HG03095 (cell line): ENCODE measurements at regions not wholly inside any gene's neighbourhood (a gene's known extent, or its start where the extent isn't known, plus 50 kb on each side); places are given as distances from the start of the nearest gene placed in this dataset.
"Not testable (repeated sequence)": the region's sequence is repeated elsewhere in the genome, so short reads cannot be mapped to it uniquely, and the experiment has no call there.

ENCODE experiments used
- ATAC-seq: cut with Tn5 transposase; IDR thresholded peaks from one replicate; pipeline ENCODE4 v1.9.1; 2021; ENCODE audit warnings: moderate library complexity; ENCODE audit not compliant: unreplicated experiment

DNA sequence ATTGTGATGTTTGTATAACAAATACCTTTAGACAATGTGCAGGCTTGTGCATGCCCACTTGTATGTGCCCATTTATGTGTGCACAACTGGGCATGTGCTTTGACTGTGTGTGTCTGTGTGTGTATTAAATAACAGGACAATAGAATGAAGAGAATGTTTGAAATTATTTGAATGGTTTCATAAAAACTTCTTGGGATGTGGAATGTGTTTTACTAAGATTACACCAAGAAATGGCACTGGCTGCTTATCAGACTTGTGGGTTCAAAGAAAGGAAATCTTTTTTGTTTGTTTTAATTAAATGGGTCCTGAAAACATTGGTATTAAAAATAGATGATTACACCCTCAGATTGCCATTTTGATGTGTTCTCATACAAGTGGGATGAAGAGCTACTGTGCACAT, 191.6 kb upstream of the CCN2 start:
- ATAC-seq: no peak

DNA sequence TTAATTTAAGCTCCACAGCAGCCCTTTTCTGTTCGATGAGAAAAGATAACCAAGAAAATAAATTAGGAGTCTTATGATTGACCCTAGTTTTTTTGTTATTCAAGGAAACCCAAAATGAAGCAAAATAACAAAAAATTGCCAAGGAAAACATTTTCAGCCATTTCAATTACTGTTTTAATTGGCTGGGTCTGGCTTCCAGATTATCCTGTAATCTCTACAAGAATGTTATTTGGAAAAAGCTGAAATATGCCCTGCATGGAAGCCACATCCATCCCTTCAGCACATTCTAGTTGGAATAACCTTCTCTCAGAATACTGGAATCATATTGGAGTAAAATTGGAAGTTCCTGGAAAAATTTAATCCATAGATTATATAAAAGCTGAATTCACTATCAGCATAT, 191.1 kb upstream of the CCN2 start:
- no peak for ATAC-seq

DNA sequence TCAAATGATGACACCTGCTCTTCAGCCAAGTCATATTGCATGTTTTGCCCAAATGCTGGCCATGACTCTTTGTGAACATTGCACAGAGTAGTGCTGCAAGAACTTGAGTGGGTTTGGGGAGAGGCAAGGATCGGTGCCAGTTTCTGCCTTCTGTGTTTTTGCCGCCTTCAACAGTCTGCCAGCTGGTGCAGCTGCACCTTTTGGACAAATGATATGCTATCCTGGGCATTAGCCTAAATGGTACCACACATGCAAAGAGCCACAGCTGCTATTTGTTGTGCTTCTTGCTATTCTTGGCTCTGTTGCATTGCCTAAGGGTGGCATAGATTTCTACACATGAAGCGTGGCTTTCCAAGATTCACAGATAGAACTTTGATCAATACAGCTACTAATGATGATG, 189.0 kb upstream of the CCN2 start:
- ATAC-seq: no peak

DNA sequence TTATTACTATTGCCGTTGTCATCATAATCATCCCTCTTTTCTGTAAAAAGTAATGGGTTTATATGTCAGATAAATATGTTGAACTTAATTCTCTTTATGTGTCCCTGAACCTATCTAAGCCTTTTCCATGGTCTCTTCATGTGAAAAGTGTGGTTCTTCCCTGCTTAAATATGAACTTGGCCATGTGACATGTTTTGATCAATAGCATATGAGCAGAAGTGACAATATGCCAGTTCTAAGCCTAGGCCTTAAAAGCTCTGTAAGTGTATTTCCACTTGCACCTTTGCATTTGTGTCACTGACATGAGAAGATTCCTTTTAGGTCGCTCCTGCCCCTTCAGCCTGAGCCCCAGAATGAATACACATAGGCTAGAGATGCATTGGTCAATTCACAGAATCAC, 188.4 kb upstream of the CCN2 start:
- ATAC-seq: no peak

DNA sequence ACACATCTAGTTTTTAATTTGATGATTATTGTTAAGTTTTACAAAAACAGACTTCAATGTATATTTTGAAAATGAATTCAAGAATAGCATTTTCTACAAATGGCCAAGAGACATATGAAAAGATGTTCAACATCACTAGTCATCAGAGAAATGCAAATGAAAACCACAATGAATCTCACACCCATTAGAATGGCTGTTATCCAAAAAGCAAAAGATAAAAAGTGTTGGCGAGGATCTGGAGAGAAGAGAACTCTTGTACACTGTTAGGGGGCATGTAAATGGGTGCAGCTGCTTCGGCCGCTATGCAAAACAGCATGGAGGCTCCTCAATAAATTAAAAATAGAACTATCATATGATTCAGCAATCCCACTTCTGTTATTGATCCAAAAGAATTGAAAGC, 185.8 kb upstream of the CCN2 start:
- no peak for ATAC-seq

DNA sequence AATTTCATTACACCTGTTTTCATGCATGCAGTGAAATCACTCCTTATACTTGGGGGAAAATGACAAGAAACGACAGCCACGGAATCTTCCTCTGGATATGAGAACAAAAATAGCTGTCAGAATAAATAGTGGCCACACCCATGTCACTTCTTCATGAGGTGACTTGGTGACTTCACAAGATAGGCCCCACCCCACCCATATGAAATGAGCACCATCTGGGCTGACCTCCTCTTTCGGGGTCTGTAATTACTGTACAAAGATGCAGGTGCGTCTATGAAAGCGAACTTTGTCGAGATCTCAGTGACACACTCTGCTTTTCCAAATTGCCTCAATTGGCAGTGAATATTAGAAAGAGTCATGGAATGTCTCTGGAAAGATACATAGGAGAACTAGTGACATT, 184.2 kb upstream of the CCN2 start:
- ATAC-seq: no peak

DNA sequence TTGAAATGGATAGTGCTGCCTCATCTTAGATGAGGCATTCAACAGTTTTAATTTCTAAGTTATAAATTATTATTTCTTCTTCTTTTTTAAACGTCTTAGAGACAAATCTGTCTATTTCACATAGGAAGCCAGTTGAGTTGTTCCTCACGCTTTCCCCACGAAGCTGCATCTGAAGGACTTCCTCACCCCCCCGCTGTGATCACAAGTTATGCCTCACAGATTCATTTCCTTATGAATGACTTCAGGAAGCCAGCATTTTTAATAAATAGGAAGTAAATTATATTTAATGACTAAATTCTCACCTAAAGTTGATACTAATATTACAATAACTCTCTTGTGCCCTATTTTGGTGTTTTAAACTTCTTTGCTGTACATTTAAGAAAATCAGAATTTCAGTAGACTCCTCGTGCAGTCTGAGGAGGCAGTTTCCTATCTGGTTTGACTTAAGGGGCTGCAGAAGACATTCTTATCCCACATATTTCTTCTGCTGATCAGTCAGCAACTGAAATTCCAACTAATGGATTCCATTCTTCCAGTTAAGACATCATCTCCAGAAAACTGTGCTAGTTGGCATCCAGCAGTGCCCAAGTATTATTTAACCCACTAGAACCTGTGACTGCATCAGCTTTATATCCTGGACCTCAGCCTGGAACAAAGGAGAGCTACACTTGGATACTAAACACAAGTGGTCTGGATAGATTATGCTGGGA, 182.7 kb upstream of the CCN2 start:
- ATAC-seq: no peak

DNA sequence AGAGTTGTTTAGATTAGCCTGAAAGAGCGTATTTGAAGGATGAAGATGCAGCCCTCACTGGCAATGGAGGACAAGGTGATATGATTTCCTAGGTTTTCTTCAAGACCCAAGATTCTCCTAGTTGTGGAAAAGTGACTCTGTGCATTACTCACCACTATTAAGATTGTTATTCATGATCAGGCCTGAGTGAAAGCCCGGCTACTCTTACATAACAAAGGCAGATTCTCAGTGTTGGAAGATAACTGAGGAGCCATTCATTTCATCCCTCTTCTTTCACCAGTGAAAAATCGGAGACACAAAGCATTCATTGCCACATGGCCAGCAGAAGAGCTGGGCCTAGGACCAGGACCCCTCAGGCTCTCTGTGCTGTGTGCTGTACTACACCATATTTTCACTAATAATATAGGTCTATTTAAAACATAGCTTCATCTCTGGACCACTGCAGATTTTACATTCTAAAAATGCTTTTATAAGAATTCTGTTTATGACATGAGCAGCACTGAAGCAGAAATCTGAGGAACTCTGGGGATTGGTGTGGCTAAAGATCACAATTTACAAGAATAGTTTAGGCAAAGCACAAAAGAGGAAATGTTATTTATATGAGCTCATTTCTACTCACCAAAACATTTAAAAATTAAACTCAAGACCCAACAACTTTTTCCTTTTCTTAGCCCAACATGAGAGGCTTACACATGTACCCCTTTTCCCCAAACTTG, 181.9 kb upstream of the CCN2 start:
- ATAC-seq: no peak

DNA sequence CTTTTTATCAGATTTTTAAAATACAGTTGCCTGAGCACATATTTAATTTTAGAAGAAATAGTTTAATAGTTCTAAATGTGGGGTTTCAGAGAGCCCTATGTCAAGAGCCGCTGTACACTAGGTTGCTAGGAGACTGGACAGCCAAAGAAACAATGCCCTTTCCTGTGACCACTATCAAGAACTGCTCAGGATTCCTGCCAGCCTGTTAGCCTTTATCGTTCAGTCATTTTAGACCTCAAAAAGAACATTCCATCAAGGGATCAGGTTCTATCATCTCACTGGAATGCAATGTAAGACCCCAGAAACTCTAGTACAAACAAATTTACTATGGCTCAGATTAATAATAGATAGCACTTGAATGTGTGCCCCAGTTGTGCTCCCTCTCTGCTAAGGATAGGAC, 181.2 kb upstream of the CCN2 start:
- no peak for ATAC-seq

DNA sequence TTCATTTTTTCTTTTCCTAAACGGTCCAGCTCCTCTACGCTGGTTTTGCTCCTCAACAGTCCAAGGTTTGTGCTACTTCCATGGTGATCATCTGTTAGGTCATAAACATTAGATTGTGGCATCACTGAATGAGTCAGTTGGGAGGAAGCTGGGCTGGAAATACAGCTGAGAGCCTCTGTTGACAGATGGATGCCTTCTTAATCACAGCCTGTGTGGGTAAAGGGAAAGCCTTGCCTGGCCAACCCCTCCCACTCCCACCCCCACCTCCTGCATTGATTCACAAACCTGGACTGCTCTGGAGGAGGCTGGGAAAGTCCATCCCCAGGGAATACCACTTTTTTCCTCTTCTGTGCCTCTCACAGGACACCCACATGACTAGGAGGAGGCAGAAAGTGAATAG, 180.6 kb upstream of the CCN2 start:
- ATAC-seq: no peak

DNA sequence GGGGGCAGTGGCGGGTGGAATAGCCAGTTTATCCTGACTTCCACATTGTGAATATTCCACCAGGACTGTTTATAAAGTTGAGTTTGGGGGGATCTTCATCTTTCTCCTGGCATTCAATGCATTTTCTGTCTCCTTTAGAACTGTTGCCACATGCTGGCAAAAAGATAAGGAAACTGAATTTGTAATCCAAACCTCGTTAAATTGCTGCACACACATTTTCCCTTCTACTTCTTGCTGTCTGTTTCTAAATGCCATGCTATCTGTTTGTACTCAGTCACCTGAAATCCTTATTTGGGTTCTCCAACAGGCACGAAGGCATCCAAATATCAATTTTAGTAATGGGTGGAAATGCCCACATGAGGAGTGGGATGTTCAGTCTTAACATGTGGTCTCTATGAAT, 180.2 kb upstream of the CCN2 start:
- ATAC-seq: no peak

DNA sequence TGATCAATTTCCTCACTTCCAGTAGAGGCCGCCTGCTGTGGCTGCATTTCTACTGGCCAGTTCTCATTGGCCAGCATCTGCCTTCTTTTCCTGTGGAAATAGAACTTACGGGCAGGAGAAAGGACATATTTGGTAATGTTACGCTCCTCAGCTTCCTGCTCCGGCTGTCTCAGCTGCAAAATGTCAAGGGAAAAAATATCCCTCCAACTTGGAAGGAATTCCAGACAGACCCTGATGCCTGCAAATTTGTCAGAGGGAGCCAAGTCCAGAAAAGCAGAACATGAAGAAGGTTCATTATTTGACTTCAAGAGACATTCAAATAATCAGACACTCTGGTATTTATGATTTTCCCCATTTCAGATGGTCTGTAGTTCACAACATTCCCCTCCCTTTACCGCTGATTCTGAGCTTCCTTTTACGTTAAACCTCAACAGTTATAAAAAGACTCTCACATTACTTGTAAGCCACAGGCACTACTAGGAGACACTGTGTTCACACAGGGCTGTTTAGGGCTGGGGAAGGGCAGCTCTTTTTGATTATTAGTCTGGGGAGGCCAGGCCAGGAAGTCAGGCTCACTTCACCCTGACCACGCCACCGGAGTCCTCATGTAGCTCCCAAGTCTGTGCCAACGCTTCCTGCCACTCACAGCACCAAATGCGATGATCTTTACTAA, 179.6 kb upstream of the CCN2 start:
- no peak for ATAC-seq

DNA sequence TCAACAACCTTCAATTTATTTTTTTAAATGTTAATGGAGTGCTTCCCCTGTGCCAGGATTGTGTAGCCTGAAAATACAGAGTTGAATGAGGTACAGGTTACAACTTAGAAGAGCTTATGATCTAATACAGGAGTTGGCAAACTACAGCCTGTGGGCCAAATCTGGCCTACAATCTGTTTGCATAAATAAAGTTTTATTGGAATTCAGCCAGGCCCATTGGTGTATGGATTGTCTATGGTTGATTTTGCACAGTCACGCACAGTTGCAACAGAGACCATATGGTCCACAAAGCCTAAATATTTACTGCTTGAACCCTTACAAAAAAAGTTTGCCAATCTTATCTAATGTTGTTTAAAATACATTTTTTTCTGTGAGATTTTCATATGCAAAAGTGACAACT, 177.3 kb upstream of the CCN2 start:
- ATAC-seq: no peak

DNA sequence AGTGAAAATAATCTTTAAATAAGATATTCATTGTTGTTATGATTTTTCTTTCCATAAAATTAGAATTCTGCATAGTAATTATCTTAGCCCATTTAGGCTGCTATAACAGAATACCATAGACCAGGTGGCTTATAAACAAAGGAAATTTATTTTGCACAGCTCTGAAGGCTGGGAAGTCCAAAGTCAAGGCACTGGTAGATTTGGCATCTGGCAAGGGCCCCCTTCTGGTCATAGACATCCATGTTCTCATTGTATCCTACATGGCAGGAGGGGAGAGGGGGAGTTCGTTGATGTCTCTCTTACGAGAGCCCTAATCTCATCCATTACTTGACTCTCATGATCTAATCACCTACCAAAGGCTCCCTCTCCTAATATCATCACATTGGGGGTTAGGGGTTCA, 175.0 kb upstream of the CCN2 start:
- no peak for ATAC-seq

DNA sequence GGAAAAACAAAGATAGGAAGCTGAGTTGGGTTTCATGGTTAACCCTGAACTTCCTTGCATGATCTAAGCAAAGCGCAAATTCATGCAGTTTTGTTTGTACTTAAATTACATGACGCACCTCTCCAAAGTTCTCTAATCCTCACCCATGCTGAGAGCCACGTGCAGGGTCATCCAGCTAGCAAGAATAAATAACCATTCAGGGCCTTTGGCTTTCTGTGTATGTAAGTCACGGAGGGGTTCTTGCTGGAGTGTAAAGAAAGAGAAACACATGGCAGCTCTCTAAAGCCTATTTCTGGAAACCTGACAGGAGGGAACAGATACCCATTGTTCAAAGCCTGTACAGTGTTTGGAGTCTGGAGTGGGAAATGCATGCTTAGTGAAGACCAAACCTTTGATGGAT, 171.7 kb upstream of the CCN2 start:
- ATAC-seq: no peak

DNA sequence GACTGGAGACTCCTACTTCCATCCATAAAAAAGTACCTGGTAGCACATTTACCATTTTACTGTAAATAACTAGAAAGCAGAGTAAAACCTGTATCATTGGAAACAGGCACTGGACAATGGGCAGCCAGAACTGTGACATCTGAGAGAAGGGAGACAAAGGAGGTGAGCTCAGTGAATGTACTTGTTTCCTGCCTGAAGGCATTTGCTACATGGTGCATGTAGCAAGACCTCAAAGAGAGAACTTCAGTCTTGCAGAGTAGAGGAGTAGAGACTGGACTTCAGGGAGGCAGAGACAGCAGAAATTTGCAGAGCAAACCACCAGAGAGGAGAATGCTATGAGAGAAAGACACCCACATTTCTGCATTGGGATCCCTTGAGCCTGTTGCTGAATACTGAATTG, 171.0 kb upstream of the CCN2 start:
- ATAC-seq: no peak

DNA sequence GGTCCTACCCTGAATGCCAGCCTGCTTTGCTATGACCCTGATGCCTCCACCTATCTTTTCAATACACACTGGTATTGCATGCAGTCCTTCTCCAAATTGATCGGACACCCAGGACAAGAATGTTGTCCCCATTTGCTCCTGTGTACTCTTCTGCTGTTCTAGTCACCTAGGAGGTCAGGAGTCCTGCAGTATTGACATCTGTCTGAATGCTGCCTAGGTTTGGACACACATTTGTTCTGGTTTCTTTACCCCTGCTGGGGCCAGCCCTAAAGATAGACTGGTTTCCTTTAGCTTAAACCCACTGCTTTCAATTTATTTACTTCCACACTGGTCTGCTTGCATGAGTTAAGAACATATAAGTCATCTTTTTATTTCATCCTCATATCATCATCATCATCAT, 167.0 kb upstream of the CCN2 start:
- no peak for ATAC-seq

DNA sequence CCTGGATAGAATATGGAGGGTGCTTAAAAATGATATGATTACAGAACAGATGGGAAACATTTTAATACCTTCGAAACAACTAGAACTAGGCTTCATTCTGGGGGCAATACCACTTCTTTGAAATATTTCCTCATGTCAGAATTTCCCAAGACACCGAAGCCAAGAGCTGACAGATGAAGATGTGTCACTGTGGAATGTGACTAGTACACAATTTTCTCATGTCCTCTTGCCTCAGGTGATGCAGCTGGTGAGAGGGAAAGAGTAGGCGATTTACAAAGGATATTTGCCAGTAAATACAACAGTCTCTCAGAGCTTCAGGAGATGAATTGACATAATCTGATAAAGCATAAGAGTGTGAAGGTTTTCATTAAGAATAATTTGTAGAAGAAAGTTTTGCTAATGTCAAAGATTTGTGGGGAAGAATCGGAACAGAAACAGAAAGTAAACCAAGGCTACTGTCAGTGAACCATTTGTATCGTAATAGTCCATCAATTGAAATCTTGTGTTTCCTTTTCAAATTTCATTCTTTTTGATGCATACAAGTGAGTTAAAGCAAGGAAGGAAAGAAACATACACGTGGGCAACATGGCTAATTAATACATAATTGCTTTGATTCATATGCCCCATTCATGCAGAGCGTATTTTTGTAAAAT, 164.7 kb upstream of the CCN2 start:
- ATAC-seq: no peak

DNA sequence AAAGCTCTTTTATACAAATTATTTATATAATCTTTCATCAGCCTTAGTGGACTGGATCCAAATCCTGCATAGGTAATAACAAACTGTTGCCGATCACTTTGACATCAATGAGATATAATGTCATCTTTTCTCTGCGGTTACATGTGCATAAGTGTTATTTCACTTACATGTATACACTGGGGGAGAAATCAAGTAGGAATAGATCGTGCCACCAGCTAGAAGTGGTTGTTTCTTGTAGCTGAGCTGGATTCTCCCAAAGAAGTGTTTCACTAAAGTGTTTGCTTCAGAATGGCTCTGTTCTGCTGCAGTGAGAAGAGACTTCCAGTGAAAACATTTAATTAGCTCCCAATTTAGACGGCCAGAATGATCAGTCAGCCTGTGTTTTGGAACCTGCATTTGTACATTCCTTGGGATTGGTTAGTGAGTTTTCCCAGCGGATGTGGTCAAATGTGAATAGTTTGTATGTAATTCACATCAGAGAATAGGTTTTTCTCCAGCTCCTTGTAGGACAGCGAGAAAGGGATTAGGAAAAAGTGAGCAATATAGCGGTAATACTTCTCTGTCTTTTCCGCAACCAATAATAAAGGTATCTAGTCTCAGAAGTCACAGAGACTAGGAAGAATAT, 163.1 kb upstream of the CCN2 start:
- no peak for ATAC-seq

DNA sequence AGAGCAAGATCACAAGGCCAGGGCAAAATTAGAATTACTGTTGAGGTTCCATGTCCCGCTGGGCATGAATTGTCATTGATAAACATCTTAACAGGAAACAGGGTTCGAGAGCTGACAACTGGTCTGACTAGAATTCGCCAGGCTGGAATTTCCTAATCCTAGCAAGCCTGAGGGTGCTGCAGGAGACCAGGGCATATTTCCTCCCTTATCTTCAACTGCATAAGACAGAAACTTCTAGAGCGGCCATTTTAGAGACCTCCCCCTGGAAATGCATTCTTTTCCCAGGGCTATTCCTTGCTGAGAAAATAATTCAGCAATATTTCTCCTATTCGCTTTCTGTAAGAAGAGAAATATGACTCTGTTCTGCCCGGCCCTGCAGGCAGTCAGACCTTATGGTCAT, 158.6 kb upstream of the CCN2 start:
- not testable (repeated sequence) for ATAC-seq

DNA sequence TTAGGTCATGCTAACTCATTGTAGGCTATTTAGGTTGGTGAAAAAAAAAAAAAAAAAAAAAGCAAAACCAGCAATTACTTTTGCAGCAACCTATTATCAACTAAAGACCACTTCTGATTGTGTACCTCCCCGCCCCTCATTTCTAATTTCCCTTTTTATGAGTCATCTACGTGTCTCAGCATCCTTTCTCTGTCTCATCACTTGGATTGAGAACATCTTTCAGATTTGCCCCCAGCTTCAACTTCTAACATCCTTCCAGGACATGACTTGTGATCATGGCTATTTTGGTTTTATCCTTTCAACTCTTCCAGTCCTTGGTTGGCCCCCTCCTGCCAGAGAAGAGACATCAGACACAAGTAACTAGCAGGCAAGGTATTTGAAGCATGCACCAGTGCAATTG, 156.7 kb upstream of the CCN2 start:
- no peak for ATAC-seq
